DMS114 treated with DMSO at 0.1 percent for 48 hours (cell line): ENCODE measurements at regions not wholly inside any gene's neighbourhood (a gene's known extent, or its start where the extent isn't known, plus 50 kb on each side); places are given as distances from the start of the nearest gene placed in this dataset.

Experiments
- DNase-seq: peaks from one replicate; lab custom pipeline; 2025; ENCODE audit not compliant: unreplicated experiment; lab: John Stamatoyannopoulos, UW

DNA sequence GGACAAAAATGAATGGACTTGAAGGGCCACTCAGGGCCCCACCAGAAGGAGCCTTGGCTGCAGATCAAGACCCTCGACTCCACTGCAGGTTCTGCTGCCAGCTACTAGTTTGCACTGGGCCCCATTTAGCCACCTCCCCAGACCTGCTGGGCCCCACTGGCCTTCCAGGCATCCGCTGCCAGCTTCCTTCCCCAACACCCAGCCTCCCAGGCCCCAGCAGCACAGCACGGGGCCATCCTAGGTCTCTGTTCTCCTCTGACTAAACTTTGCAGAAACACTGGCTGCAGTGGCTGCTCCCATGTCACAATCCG, 277.4 kb upstream of the KLF14 start:
- DNase-seq: no peak

DNA sequence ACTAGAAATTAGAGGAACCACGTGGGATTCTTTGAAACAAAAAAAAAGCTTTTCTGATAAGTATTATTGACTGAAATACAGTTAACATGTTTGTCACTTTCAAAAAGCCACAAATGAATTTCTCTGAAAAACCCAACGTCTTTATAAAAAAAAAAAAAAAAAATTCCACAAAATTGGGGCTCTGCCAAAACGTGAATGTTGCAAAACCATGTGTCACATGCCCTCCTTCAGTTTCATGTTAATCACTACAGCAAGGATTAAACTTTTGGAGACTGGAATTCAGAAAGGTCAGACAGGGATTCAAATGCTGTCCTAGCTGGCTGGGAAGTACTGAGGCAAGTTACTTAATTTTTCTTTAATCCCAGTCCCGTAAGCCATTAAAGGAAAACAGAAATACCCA, 278.0 kb upstream of the KLF14 start:
- no peak for DNase-seq

DNA sequence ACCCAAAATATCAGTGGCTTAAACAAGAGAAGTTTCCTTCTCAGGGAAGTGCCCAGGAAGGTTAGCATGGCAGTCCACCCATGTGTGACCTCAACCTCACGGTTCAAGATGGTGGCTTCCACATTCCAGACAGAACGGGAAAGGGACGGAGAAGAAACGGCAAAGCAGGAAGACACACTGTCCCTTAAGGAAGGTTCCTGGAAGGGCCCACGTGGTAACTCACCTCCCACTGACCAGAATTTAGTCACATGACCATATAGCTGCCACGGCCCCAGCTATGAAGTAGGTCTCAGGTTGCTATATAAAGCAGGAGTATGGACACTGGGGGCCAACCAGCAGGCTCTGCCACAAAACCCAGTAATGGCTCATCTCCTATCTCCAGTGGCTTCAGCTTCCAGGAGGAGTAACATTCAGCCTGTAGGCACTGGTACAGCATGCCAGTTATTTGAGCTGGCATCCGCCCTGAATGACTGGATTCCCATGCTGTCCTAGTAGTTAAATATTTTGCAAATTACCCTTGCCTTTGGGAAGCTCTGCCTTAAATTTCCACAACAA, 278.5 kb upstream of the KLF14 start:
- no peak for DNase-seq

DNA sequence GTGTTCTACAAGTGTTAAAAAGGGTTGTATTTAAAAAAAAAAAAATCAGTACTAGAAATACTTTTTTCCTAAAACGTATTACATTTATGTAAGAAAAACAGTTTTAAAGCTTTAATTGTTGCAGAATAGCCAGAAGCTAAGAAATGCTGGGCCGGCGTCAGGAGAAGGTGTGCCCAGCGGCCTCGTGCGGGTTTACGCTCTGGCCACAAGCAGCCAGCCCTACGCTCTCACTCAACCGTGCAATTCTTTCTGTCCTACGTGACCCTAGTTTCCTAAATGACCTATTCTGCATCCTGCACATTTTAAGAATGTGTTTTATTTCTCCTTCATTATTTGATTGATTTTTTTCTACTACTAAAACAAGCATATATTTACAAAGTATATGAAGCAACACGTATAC, 279.7 kb upstream of the KLF14 start:
- DNase-seq: no peak

DNA sequence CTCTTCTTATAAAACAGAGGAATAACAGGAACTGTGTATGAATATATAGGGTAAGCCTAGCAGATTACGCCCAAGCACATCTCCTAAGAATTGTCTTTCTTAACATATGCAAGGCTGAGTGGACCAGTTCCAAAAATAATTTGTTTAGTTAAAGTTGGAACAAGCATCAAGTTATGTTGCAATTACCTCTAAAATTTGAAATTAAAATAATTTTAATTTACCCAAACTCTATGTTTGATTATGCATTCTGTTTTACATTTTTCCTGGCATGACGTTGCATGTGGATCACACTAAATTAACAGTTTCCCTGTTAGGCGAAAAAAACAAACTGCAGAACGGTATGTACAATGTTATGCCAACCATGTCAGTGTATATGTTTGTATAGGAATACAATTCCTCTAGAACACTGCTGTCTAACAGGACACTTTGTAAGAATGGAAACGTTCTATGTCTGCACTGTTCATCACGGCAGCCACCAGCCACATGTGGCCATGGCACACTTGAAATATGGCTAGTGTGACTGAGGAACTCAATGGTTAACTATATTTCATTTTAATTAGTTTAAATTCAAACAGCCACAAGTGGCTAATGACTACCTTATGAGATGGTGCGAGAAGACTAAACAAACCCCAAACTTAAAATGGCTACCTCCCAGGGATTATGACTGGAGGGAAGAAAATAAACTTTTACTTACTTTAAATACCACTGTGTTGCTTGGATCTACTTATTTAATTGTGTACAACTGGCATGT, 281.1 kb upstream of the KLF14 start:
- no peak for DNase-seq

DNA sequence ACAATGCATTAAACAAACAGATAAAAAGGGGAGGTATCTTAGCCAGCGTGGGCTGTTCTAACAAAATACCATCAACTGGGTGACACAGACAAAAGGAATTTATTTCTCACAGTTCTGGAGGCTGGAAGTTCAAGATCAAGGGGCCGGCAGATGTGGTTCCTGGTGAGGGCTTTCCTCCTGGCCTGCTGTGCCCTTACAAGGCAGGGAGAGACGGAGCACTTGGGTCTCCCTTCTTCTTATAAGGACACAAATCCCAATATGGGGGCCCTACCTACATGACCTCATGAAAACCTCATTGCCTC, 281.6 kb upstream of the KLF14 start:
- DNase-seq: no peak

DNA sequence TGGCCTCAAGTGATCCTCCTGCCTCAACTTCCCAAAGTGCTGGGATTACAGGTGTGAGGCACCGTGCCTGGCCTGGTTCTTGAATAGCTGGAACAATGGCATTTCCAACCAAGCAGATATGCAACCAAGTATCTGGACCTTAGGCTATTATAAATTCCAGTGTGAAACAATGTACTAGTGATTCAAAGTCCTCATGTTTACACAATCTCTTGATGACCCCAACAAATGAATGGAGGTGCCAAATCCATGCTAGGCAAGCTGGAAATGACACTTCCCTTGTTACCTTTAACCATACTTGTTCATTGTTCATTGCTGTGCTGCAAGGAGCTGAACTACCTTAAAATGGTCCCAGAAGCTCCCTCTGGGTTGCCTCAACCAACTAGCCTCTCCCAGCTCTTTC, 282.2 kb upstream of the KLF14 start:
- DNase-seq: no peak

DNA sequence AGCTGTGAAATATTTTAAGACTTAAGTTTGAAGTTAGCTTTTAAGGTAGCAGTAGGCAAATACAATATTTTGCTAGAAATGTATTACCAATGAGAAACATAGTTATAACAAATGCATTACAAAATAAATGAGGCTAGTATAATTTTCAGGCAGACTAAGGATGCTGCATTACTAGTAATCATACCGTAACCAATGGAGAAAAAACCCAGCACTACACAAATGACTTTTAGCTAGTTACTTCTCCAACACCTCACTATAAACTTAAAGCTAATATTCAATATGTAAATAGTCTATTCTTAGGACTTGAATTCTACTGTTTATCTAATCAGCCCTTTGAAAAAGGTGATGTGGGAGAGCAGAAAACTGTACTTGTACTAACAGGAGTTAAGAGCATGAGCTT, 285.3 kb upstream of the KLF14 start:
- no peak for DNase-seq

DNA sequence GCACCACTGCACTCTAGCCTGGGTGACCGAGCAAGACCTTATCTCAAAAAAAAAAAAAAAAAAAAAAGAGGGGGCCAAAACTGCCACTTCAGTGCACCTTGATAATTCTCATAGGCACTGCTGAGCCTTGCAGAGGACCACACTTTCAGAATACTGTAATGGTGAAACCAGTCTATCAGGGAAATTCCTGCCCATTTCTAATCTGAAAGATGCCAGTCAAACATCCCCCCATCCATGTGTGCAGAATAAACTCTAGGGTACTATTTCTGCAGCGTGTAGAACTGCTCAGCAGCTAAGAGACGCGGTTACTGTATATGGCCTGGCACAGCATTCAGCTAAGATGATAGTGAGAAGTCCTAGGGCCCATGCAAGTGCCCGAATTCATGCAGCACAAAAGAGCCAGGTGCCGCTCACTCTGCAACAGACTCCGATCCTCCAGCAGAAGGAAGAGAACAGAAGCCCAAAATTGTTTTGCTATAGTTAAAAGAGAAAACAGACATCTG, 286.8 kb upstream of the KLF14 start:
- no peak for DNase-seq

DNA sequence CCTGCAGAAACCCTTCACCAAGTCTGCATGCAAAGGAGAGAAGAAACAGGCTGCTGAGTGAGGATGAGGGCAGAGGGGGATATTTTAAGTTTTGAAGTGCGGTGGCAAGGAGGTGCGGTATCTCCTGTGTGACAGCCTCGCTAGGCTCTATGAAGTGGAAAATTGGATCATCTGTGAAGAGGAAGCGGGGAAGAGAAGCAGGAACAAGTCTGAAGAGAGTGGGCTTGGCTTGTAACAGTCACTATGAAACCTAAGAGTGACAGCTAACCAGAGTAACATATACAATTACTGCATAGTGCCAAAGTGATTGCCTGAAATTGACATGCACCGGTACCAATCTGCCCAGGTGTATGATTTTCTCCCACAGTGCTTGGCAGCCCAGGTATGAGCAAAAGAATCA, 287.5 kb upstream of the KLF14 start:
- DNase-seq: no peak

DNA sequence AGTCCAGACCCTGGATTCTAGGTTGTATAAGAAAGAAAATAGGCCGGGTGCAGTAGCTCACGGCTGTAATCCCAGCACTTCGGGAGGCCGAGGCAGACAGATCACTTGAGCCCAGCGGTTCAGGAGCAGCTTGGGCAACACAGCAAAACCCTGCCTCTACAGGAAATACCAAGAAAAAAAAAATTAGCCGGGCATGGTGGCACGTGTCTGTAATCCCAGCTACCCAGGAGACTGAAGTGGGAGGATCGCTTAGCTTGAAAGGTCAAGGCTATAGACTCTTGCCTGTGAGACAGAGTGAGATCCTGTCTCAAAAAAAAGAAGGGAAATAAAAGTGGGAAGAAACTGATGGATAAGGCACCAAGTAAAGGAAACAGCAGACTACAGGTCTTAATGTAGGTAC, 287.9 kb upstream of the KLF14 start:
- DNase-seq: no peak

DNA sequence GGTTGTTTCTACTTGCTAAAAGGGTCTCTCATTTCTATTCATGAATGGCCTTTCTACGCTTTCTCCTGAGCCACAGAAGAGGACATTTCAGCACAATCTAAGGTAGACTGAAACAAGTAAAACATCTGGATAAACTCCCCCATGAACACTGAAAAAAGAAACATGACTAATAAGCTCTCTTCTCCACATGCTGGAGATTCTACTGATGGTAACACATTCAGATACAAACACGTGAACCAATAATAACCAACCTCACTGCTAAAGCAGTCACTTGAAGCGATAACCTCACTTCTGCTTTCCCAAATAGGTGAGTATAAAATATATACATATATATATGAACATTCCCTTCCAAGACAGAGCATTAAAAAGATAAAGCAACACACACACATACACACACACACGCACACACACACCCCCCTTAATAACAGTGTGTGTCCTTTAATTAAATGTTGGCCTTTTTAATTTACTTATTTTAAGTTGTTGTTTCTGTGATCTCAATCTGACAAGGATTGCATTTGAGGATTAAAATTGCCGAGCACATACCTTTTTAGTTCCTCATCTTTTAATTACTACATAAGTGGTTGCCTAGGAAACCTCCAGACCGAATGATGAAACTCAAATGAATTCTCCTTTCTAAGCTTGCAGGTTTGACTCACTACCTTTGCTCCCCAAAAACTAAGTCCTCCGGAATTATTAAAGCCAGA, 292.4 kb upstream of the KLF14 start:
- no peak for DNase-seq

DNA sequence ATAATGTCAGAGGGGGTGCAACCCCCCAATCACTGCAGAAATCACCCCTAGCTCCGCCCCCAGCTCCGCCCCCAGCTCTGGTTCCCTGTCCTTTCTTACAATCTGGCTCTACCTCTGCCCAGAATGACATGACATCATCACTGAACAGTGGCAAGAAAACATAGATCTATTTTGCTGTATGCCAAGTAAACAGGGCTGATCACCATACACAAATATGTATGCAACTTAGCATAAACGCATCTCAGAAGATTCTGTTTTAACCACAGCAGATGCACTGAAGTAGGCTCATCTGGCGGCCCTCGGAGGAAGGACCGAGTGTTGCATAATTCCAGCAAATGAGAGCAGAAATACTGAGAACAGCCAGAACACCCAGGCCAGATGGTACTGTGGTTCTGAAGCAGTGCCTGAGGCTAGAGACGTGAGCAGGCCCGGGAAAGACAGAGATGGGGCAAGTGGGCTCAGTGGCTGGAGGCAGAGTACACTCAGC, 293.3 kb upstream of the KLF14 start:
- DNase-seq: no peak

DNA sequence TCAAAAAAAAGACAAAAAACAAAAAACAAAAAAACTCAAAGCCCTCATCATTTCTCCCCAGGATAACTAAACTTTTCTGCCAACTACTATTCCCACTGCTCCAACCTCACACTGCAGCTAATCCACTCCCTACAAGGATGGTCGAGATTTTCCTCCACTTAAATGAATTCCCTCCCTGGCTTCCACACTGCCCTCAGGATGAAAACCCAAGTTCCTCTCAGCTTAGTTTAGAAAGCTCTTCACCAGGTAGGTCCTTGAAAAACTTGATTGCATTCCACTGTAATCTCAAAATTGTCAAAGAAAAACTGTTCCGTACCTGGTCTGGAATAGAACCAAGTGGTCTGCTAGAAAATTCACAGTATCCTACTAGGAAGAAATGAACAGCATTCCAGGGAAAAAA, 294.3 kb upstream of the KLF14 start:
- DNase-seq: no peak

DNA sequence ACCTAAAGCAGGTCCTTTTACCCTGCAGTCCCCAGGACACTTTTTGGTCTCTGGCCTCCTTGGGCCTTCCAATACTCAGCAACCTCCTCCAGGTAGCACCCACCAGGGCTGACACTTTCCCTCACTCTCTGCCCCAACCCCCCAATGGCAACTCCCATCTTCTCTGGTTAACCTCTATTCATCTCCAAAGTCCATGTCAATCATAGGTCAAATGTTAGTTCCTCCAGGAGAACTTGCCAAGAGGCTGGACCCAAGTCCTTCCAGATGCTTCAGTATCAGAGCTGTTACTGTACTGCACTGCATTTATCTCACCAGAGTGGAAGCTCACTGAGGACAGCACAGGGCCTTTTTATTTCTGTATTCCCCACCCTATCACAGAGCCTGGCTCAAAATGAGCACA, 295.0 kb upstream of the KLF14 start:
- no peak for DNase-seq

DNA sequence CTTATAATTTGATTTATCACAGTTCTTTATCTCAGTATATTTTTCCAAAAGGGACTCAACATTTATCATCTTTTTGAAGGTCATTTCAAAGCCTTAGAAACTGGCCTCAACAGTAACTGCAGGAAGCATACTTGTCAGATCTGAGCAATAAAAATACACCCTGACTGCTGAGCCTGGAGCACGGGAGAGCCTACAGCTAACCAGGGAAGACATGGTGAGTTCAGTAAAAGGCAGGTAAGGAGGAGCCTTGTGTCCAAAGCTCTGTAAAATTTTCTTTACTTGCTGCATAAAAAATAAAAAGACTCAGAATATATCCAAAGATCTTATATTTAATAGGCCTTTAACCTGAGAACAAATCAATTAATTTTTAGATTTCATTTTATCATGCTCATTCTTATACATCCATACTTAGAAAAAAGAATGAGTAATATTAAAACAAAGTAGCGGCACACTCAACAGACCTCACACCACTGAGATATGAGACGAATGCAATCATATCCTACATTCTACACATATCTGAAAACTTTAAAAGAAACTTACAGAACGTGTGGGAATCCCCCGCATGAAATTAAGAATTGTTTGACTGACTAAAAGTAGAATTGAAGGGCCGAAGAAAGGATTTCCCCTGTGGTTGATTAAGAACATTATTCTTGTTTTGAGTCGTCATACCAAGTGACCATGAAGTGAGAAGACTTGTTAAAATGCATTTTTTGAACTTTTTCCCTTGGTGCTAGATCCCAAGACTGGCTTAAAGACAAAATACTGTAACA, 296.4 kb upstream of the MKLN1 start:
- DNase-seq: no peak

DNA sequence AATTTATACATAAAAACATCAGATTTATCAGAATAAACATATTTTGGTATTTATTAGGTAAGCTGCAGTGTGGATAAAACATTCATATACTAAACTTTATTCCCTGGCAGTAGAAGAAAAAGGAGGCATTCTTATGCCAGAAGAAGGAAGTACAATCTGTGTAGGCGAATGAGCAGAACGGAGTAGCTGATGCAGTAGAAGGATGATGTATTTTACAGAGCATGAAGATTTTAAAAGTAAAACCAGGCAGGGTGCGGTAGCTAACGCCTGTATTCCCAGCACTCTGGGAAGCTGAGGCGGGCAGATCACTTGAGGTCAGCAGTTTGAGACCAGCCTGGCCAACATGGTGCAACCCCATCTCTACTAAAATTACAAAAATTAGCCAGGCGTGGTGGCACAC, 294.9 kb upstream of the MKLN1 start:
- DNase-seq: no peak

DNA sequence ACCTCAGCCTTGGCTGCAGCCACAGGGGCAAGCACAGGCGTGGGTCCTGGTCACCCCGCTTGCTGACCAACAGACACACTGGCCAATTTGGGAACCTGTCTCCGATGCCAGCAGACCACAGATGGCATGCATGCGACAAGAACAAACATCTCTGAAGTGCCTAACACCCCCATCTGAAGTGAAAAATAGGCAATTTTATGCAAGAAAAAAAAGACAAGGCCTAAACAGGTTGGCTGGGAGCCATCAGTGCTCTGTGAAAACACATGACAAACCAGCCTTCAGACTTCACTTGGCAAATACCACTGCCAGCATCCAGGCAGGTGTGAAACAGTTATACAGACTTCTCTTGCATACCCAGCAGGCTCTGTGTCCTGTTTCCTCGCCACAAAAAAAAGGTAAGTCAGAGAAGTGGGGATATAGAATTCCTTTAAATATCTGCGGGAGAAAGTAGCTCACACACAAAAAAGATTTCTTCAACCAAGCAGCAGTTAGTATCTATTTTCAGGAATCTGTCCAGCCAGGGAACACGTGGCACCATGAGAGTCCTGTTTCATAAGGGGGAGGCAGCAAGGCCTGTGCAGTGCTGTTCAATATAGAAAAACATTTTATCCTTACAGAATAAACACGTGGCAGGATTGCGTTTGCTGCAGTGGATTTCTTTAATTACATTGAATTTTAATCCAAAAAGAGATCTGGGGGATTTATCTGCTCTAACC, 293.4 kb upstream of the MKLN1 start:
- DNase-seq: no peak

DNA sequence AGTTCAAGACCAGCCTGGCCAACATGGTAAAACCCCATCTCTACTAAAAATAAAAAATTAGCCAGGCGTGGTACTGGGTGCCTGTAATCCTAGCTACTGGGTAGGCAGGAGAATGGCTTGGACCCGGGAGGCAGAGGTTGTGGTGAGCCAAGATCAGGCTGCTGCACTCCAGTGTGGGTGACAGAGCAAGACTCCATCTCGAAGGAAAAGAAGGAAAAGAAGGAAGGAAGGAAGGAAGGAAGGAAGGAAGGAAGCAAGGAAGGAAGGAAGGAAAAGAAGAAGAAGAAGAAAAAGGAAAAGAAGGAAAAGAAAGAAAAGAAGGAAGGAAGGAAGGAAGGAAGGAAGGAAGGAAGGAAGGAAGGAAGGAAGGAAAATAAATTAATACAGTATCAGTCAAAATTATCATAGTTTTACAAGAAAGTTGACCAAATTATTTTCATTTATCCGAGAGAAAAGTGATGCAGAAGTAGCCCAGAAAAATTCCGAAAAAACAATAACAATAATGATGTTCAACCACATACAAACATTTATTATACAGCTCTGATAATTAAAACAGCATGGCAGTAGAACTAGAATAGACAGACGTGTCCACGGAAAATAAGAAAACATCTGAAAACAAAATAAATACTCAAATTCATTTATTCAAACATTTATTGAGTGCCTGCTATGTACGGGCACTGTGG, 292.4 kb upstream of the MKLN1 start:
- no peak for DNase-seq

DNA sequence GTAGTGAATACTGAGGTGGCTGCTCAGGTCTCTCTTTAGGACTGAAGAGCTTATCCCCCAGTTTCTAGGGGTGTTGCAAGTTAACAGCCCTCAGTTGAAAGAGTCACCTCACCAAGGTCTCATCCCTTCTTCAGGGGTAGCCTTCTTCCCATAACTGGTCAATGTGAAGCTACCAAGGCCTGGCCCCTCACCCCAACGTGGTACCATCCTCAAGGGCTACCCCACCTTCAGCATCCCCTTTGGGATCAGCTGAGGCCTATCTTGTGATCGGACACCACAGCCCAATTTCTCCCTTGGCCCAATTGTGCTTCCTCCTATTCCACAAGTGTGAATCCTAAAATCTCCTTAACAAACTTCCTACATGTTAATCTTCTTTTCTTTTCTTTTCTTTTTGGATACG, 289.5 kb upstream of the MKLN1 start:
- DNase-seq: no peak

DNA sequence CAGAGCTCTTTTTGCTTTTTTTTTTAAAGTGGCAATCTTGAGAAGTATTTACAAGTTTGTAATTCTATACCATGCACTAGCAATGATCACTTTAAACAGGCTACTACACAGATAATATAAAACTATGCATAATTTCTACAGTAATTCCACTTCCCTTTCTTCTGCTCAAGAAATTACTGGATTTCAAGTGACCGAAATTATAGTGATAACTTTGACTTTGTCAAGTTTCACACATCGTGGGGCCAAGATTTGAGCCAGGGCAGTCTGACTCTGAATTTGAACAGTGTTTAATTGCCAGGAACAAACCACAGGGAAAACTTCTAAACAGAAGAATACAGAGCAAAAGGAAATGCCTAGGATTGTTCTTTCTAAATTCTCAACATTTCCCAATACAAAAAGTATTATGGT, 288.3 kb upstream of the MKLN1 start:
- no peak for DNase-seq
